ENCODE measurements at regions not wholly inside any gene's neighbourhood (a gene's known extent, or its start where the extent isn't known, plus 50 kb on each side); places are given as distances from the start of the nearest gene placed in this dataset.
"Not testable (repeated sequence)": the region's sequence is repeated elsewhere in the genome, so short reads cannot be mapped to it uniquely, and the experiment has no call there.

- DNase-seq: no peak
Observed at GRCh38 chr21:28509031-28509430, 483.6 kb downstream of the LTN1 start.

- no peak for DNase-seq
Observed at GRCh38 chr21:28508126-28508525, 484.6 kb downstream of the LTN1 start.

- no peak for DNase-seq
Observed at GRCh38 chr21:28496517-28496916, 496.2 kb downstream of the LTN1 start.

GRCh38 chr21:28492127-28492526 is 500.6 kb downstream of the LTN1 start:
- DNase-seq: no peak

GRCh38 chr21:28489821-28490350 is 502.8 kb downstream of the LTN1 start:
- DNase-seq: no peak

GRCh38 chr21:28489162-28489561 is 503.5 kb downstream of the LTN1 start:
- DNase-seq: no peak

- no peak for DNase-seq
Observed at GRCh38 chr21:28487455-28488070, 505.1 kb downstream of the LTN1 start.

- no peak for DNase-seq
Observed at GRCh38 chr21:28485301-28486022, 507.2 kb downstream of the LTN1 start.

GRCh38 chr21:28483301-28484035 is 509.2 kb downstream of the LTN1 start:
- no peak for DNase-seq

- no peak for DNase-seq
Observed at GRCh38 chr21:28482657-28483056, 510.0 kb downstream of the LTN1 start.

GRCh38 chr21:28480470-28480869 is 512.2 kb downstream of the LTN1 start:
- DNase-seq: no peak

GRCh38 chr21:28473530-28474220 is 519.0 kb downstream of the LTN1 start:
- no peak for DNase-seq

- DNase-seq: not testable (repeated sequence)
Observed at GRCh38 chr21:28472543-28472942, 520.1 kb downstream of the LTN1 start.

GRCh38 chr21:28464988-28465387 is 527.7 kb downstream of the LTN1 start:
- no peak for DNase-seq

- DNase-seq: no peak
Observed at GRCh38 chr21:28464095-28464494, 528.6 kb downstream of the LTN1 start.

- DNase-seq: no peak
Observed at GRCh38 chr21:28459193-28459592, 533.5 kb downstream of the LTN1 start.

- no peak for DNase-seq
Observed at GRCh38 chr21:28458446-28458845, 534.2 kb downstream of the LTN1 start.

GRCh38 chr21:28455253-28455600 is 537.5 kb downstream of the LTN1 start:
- no peak for DNase-seq

GRCh38 chr21:28454564-28455252 is 538.0 kb downstream of the LTN1 start:
- no peak for DNase-seq

- no peak for DNase-seq
Observed at GRCh38 chr21:28447462-28447861, 545.2 kb downstream of the LTN1 start.

GRCh38 chr21:28445141-28445830 is 547.4 kb downstream of the LTN1 start:
- DNase-seq: no peak

- no peak for DNase-seq
Observed at GRCh38 chr21:28444557-28444956, 548.1 kb downstream of the LTN1 start.
